Small intestine (tissue), 7 donors: ENCODE measurements at regions not wholly inside any gene's neighbourhood (a gene's known extent, or its start where the extent isn't known, plus 50 kb on each side); places are given as distances from the start of the nearest gene placed in this dataset.

Experiments
- DNase-seq, 2 donors: peaks; one replicate each; pipeline versions ENCODE4 v3.0.0 to v3.0.0-alpha.2; 2013
- FAIRE-seq: peaks from 2 replicates; lab custom pipeline; 2012; peaks lifted over from hg19 to GRCh38; lab: Jason Lieb, UNC
- H3K27ac ChIP-seq, 3 donors: one replicate each; pipeline ENCODE4 v1.5.1; 2013; ENCODE audit warnings: low read length in 2 of 3, mild to moderate bottlenecking in 2 of 3, control low read depth in 1 of 3, inconsistent platforms in 1 of 3, low read depth in 1 of 3, moderate library complexity in 1 of 3
- H3K27me3 ChIP-seq, 3 donors: one replicate each; pipeline ENCODE4 v1.6.1; 2013; ENCODE audit warnings: low read length in 3 of 3, inconsistent platforms in 1 of 3; ENCODE audit not compliant: control insufficient read depth in 3 of 3, insufficient read depth in 3 of 3
- H3K36me3 ChIP-seq, 3 donors: one replicate each; pipeline ENCODE4 v1.6.1; 2013; ENCODE audit warnings: low read length in 3 of 3, inconsistent platforms in 1 of 3, low read depth in 1 of 3, mild to moderate bottlenecking in 1 of 3, moderate library complexity in 1 of 3; ENCODE audit not compliant: control insufficient read depth in 3 of 3, insufficient read depth in 2 of 3
- H3K4me1 ChIP-seq, 3 donors: one replicate each; pipeline ENCODE4 v1.6.1; 2013; ENCODE audit warnings: low read length in 2 of 3, inconsistent platforms in 1 of 3, low read depth in 1 of 3, mild to moderate bottlenecking in 1 of 3, moderate library complexity in 1 of 3; ENCODE audit not compliant: control insufficient read depth in 3 of 3, insufficient read depth in 2 of 3
- H3K4me3 ChIP-seq, 3 donors: one replicate each; pipeline ENCODE4 v1.5.1; 2013; ENCODE audit warnings: low read length in 3 of 3, control low read depth in 1 of 3, inconsistent platforms in 1 of 3, low read depth in 1 of 3, mild to moderate bottlenecking in 1 of 3, moderate library complexity in 1 of 3
- H3K9me3 ChIP-seq, 2 donors: one replicate each; pipeline ENCODE4 v1.6.1; 2013; ENCODE audit warnings: low read depth in 1 of 2, low read length in 1 of 2; ENCODE audit not compliant: control insufficient read depth in 2 of 2, insufficient read depth in 1 of 2
- WGBS, 3 donors: extraction: QIAGEN DNeasy Blood & Tissue Kit; methylation state at CpG; one replicate each; pipeline ENCODE4 v1.1.7; 2013; 5-methylcytosine and 5-hydroxymethylcytosine counted together
- donor health status: healthy with polysubstance abuse.
- donor health status: control.
- donor health status: control.
- donor health status: Bipolar disorder and iron deficiency.
- donor health status: healthy.

GRCh38 chr6:68364271-68364805 is 270.7 kb upstream of the ADGRB3 start:
- no peak overlapping the region for H3K27ac ChIP-seq
- DNase-seq: no peak
- no peaks in the 10 kb centered on the region for H3K4me1 ChIP-seq
- no peaks in the 10 kb centered on the region for H3K27me3 ChIP-seq
- 63 to 83% (median 67%) methylated on average over 2 of the region's 2 CpGs for WGBS, 3 donors
- FAIRE-seq: no peak
- peaks cover 0 to 3% of the 10 kb centered on the region in 2 donors for H3K9me3 ChIP-seq
- H3K36me3 ChIP-seq: no peaks in the 10 kb centered on the region
- H3K4me3 ChIP-seq: no peak overlapping the region

- Histone ChIP-seq H3K27me3 (no peaks in the 10 kb centered on the region), H3K4me3 (no peak overlapping the region), H3K27ac (no peak overlapping the region), H3K9me3 (no peaks in the 10 kb centered on the region), H3K36me3 (no peaks in the 10 kb centered on the region), H3K4me1 (no peaks in the 10 kb centered on the region)
- FAIRE-seq (no peak), DNase-seq (peak in 1 of 2 donors; percentile 2)
- 22 to 51% (median 38%) methylated on average over 1 of the region's 1 CpG for whole genome bisulfite sequencing, 3 donors
Observed at GRCh38 chr6:68343901-68344300, 291.2 kb upstream of the ADGRB3 start.

- WGBS, 3 donors: 43 to 76% (median 63%) methylated on average over 1 of the region's 1 CpG
- DNase-seq (no peak), FAIRE-seq (no peak)
- H3K36me3 ChIP-seq: no peaks in the 10 kb centered on the region
- no peaks in the 10 kb centered on the region for H3K9me3 ChIP-seq
- no peak overlapping the region for H3K4me3 ChIP-seq
- no peak overlapping the region for H3K27ac ChIP-seq
- no peaks in the 10 kb centered on the region for H3K27me3 ChIP-seq
- no peaks in the 10 kb centered on the region for H3K4me1 ChIP-seq
Observed at GRCh38 chr6:68342286-68342685, 292.8 kb upstream of the ADGRB3 start.

GRCh38 chr6:68339488-68340131 is 295.5 kb upstream of the ADGRB3 start:
- no peaks in the 10 kb centered on the region for H3K36me3 ChIP-seq
- H3K27me3 ChIP-seq: no peaks in the 10 kb centered on the region
- DNase-seq (no peak), FAIRE-seq (no peak)
- H3K9me3 ChIP-seq: no peaks in the 10 kb centered on the region
- H3K4me1 ChIP-seq: no peaks in the 10 kb centered on the region
- H3K27ac ChIP-seq: no peak overlapping the region
- no peak overlapping the region for H3K4me3 ChIP-seq

GRCh38 chr6:68333442-68333841 is 301.6 kb upstream of the ADGRB3 start:
- H3K36me3 ChIP-seq: no peaks in the 10 kb centered on the region
- no peaks in the 10 kb centered on the region for H3K27me3 ChIP-seq
- H3K9me3 ChIP-seq: no peaks in the 10 kb centered on the region
- H3K4me3 ChIP-seq: no peak overlapping the region
- DNase-seq: no peak
- no peak overlapping the region for H3K27ac ChIP-seq
- no peaks in the 10 kb centered on the region for H3K4me1 ChIP-seq
- FAIRE-seq: no peak

- DNase-seq (no peak), FAIRE-seq (no peak)
- no peaks in the 10 kb centered on the region for H3K27me3 ChIP-seq
- 83 to 86% (median 85%) methylated on average over 2 of the region's 2 CpGs for whole genome bisulfite sequencing, 3 donors
- H3K4me3 ChIP-seq: no peak overlapping the region
- H3K36me3 ChIP-seq: no peaks in the 10 kb centered on the region
- no peaks in the 10 kb centered on the region for H3K4me1 ChIP-seq
- no peaks in the 10 kb centered on the region for H3K9me3 ChIP-seq
- H3K27ac ChIP-seq: no peak overlapping the region
Observed at GRCh38 chr6:68328156-68328555, 306.9 kb upstream of the ADGRB3 start.

GRCh38 chr6:68326762-68327161 is 308.3 kb upstream of the ADGRB3 start:
- Histone ChIP-seq H3K27ac (no peak overlapping the region), H3K27me3 (no peaks in the 10 kb centered on the region), H3K9me3 (no peaks in the 10 kb centered on the region), H3K36me3 (no peaks in the 10 kb centered on the region), H3K4me1 (no peaks in the 10 kb centered on the region), H3K4me3 (no peak overlapping the region)
- WGBS, 3 donors: 75 to 80% (median 75%) methylated on average over 4 of the region's 4 CpGs
- DNase-seq (no peak), FAIRE-seq (no peak)

- Histone ChIP-seq H3K36me3 (no peaks in the 10 kb centered on the region), H3K27me3 (no peaks in the 10 kb centered on the region), H3K27ac (no peak overlapping the region), H3K4me1 (no peaks in the 10 kb centered on the region), H3K4me3 (no peak overlapping the region), H3K9me3 (no peaks in the 10 kb centered on the region)
- no peak for DNase-seq
- FAIRE-seq: no peak
- WGBS, 3 donors: 29 to 40% (median 34%) methylated on average over 2 of the region's 2 CpGs
Observed at GRCh38 chr6:68317366-68317765, 317.7 kb upstream of the ADGRB3 start.

- H3K36me3 ChIP-seq: no peaks in the 10 kb centered on the region
- FAIRE-seq (no peak), DNase-seq (no peak)
- no peak overlapping the region for H3K4me3 ChIP-seq
- no peak overlapping the region for H3K27ac ChIP-seq
- H3K4me1 ChIP-seq: no peaks in the 10 kb centered on the region
- no peaks in the 10 kb centered on the region for H3K27me3 ChIP-seq
- WGBS, 3 donors: 57 to 69% (median 68%) methylated on average over 1 of the region's 1 CpG
- no peaks in the 10 kb centered on the region for H3K9me3 ChIP-seq
Observed at GRCh38 chr6:68313911-68314310, 321.2 kb upstream of the ADGRB3 start.
